Endometrium (tissue), 2 donors: ENCODE measurements at regions not wholly inside any gene's neighbourhood (a gene's known extent, or its start where the extent isn't known, plus 50 kb on each side); places are given as distances from the start of the nearest gene placed in this dataset.
"Not testable (repeated sequence)": the region's sequence is repeated elsewhere in the genome, so short reads cannot be mapped to it uniquely, and the experiment has no call there.

Source experiments
- FAIRE-seq: peaks from 2 replicates; lab custom pipeline; 2012; peaks lifted over from hg19 to GRCh38; lab: Jason Lieb, UNC
- donor health status: control.
- donor health status: control.

DNA sequence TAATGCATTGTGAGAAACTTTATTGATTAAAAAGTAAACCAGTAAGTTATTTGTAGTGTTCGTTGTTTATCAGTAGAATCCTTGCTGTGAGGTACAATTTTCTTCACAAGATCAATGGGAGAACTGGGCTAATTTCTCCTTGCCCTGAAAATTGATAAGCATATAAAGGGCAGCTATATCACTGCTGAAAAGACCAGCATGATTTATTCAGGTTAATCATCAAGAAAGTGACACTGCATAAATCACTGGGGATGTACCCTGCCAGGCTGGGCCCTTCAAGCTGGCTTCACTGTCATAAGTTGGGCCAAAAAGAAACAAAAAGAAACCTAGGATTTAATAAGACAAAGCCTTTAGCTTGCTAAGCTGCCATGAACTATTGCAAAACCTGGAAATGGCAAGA, 746.7 kb downstream of the STPG2 start:
- no peak for FAIRE-seq

DNA sequence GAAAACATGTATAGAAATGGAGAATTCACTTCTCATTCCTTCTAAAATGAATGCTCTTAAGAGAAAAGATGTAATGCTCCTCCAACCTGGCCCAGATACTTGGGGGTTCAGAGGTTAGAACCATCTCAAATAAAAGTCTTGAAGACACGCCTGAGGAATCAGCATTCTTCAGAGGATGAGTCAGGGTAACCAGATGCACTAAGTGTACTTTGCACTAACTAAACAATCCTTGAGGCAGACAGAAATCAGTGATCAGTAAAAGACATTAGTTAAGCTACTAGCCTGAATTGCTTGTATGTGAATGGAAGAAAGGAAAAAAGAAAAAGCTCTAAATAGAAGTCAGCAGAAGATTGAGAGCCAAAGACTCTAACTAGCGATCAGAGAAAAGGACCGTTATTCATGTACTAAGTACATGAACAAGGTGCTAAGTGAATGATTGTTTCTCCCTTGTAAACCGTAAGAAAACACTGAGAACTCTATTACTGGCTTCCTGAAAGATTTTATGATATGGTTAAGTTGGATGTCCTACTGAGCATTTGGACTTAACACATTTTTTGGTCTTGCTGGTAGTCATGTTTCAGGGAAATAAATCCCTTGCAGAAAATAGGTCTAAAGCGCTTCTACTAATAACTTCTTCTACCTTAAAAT, 738.3 kb downstream of the STPG2 start:
- no peak for FAIRE-seq

DNA sequence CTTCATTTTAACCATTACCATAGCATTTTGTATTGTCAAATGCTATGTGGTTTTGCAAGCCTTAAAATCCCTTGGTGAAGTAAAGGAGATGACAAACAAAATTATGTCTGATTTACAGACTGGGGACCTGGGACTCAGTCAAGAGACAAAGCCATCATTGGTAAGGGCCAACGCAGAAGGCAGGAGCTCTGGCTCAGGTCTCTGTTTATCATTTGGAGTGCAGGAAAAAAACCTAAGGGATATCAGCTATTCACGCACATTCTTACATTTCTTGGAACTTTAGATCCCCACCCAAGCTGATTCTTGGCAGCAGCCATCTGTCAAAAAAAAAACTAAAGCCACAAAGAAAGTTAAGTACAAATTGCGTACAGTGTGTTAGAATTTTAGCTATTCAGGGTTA, 731.9 kb downstream of the STPG2 start:
- no peak for FAIRE-seq

DNA sequence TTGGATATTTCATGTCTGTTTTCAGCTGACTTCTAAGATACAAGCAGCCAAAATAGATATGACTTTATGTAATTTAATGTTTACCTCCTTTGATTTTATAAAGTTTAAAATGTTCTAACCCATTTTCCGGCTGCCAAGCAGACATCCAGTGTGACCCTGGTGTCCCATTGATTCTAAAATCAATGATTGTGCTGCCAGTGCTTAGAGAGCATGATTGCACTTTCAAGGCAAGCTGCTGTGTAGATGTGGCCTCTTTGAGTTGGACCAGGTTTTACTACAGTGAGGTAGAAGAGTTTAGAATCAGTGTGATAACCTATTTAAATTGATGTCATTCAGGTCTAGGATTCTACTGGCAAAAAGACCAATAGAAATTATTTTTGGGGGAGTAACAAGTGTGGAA, 730.9 kb downstream of the STPG2 start:
- FAIRE-seq = no peak

DNA sequence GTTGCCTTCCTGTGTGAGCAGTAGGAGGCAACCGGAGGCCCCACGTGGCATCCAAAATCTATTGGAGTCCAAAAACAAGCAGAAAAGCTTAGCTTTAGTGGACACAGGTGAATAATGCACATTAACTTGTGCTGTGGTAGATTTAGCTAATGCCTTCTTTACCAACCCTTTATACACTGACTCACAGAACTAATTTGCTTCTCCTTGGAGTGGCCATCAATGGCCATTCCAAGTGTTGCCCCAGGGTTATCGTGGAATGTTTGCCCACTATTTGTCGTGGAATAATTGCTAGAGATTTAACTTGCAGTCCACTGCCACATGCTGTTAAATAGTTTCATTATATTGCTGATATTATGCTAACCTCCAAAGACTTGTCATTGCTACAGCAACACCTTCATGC, 729.1 kb downstream of the STPG2 start:
- FAIRE-seq = no peak

DNA sequence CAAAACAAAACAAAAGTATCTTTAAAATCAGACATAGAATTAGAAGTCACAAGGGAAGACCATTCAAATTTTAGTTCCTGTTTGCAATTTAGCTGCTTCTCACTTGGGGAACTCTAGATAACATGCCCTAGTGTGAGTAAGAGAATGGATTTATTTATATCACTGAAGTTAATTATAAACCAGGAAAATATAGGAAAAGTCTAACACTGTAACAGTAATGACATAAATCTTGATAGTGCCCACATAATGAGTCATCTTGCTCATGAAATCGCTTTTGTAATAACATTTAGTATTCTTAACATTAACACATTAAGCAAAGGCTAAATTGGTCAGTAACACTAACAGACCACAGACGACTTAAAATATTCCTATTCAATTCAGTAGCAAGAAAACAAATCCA, 710.7 kb downstream of the STPG2 start:
- FAIRE-seq = no peak

DNA sequence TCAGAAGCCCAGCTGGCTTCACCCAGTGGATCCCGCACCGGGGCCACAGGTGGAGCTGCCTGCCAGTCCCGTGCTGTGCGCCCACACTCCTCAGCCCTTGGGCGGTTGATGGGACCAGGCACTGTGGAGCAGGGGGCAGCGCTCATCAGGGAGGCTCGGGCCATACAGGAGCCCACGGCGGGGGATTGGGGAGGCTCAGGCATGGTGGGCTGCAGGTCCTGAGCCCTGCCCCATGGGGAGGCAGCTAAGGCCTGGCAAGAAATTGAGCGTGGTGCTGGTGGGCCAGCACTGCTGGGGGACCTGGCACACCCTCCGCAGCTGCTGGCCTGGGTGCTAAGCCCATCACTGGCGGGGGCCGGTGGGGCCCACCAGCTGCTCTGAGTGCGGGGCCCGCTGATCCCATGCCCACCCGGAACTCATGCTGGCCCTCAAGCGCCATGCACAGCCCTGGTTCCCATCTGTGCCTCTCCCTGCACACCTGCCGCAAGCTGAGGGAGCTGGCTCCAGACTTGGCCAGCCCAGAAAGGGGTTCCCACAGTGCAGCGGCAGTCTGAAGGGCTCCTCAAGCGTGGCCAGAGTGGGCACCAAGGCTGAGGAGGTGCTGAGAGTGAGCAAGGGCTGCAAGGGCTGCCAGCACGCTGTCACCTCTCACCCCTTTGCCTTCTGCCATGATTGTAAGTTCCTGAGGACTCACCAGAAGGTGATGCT, 705.1 kb downstream of the STPG2 start:
- FAIRE-seq = not testable (repeated sequence)

DNA sequence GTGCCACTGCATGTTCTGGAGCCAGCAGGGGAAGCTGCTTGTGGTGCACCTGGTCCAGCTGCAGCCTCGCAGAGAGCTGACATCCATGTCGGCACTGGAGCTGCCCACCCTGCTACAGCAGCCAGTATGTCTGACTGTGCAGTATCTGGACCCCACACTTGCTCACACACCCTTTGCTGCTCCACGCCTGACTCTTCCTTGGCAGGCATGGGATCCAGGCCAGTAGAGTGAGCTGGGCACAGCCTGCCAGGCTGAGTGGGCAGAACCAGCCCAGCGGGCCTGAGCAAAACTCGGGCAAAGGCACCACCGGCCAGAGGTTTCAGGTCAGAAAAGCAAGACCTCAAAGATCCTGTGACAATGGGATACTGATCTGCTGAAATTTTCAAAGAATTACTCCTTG, 690.1 kb downstream of the STPG2 start:
- no peak for FAIRE-seq

DNA sequence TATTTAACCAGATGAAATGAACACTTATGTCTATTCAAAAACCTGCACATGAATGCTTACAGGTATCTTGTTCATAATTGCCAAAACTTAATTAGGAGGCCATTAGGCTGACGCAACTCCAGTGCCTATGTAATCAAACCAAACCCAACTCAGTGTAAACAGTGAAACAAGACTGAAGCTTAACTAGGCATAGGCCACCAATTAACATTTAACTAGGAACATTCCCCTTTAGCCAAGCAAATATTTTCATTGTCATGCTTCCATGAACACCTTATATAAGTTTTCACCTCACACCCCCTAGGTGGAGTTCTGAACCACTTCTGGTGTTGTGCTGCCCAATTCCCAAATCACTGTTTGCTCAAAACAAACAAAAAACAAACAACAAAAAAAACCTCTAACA, 686.0 kb downstream of the STPG2 start:
- FAIRE-seq = no peak

DNA sequence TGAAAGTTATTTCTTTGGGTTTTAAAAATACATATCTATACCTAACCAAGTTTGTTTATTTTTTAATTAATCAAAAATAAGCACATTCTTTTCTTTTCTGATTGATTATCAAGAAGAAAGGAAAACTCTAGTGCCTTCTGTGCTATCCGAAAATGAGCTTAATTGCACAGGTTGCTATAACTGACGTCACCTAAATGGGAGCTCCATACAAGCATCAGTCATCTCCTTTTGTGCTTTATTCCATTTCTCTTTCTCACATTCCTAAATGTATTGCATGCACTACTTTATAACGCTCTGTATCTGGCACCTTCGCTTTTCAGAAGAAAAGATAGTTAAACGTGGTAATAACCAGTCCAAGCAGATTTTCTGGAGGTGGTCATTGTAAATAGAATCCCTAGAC, 675.0 kb downstream of the STPG2 start:
- FAIRE-seq = no peak

DNA sequence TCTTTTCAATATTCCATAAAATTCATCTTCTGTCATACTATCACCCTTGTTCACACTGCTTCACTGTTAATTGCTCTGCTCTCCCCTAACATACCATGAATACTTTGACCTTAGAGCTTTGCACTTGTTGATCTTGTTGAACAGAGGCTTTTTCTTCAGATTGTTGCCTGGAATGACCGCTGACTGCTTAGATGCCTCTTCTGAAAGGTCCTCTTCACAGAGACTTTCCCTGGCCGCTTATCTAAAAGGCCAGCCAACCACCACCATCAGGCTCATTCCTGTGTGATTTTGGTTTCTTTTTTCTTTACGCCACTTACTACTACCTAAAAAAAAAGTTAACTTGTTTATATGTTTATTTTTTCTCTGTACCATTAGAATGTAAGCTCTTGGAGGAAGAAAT, 667.7 kb downstream of the STPG2 start:
- FAIRE-seq = no peak

DNA sequence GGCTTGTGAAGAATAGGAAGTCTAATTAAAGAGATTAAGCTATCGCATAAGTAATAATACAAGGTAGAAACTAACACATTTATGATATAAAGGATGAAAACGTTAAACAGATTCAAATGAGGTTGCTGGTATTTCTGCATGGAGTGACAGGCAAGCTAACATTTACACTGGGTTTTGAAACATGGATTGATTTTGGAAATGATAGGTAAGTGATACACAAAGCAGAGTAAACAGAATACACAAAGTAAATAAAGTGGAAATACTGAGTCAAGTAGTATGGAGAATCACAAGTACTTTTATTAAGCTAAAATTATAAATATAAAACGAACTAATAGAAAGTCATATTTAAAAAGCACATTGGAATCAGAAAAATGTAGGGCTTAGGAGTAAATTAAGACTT, 665.3 kb downstream of the STPG2 start:
- no peak for FAIRE-seq

DNA sequence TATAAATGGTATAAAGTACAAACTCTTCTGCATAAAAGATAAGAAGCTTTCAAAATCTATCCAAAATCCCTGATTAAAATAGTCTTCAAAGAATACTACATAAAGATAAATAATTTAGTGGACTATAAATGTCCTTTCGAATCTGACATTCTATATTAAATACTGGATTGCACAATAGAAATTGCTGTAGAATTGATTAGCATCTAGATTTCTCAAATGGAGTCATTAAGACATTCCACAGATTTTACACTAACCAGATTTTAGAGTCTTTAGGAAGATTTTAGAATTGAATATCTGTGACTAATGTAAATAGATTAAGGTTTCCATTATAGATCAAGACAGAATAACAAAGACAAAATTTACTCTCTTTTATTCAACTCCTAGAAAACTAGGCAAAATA, 663.9 kb downstream of the STPG2 start:
- no peak for FAIRE-seq

DNA sequence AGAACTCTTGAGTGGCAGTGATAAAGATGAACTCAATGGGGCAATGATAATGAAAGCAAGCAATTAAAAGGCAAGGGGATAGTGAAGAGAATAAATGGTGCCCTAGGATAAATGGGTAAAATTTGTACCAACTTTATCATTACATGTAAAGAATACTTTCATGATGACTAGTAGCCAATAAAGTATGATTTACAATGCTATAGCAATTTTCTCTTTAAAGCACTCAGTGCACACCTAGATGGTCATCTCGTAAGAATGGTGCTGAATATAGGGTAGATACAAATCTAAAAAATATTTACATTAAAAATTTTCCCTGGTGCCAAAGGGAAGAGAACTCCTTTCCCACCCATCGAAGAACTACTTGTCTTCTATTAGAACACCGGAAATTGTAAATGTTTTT, 651.4 kb downstream of the STPG2 start:
- FAIRE-seq = no peak

DNA sequence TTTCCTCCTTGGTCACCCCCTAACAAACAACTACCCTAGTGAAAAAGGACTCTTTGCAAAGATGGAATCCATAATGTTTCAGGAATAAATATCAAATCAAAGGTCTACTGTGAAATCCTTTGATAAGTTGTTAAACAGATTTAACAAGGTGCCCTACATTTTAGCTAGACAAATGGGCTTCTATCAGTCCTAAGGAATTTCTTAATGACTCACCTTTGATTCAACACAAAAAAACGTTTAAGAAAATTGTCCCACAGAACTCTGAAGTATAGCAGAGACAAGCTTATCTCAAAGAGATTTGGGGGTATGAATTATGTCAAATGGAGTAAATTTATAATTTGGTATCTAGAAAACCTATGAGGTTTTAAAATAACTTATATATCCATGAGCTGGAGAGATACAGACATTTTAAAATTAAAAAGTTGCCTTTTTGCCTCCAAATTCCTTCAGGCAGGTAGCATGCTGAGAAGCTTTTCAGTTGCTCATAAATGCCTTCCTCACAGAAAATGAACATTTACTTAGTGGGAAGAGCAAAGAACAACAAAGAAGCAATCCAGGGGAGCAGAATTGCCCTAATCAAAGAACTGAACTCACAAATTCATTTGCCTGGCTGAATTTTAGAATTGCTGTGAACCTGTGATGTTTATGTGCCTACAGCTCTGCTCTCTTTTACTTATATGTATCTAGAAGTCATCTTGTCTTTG, 649.3 kb downstream of the STPG2 start:
- FAIRE-seq = no peak

DNA sequence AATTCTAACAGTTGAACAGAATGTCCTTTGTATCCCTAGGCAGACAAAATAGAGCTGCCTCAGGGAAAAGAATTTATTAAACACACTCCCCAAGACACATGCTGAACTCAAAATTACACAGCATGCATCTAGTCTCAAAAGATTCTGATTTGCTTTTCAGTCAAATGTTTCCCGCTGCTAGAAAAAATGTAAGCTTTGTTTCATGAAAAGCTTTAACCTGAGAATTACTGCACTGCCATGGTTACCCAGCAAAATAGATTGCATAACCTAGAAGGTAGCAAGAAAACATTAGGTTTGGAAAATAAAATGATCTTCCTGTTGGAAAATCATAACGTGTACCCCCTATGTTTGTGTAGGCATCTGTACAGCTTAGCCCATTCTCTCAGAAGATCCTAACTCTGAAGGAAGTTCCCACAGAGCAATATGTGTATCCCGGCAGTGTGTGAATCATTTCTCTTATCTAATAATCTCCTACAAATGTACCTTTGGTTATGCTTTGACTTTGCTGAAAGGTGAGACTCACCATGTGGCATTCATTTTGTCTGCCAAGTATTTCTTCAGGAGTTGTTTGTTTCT, 646.9 kb downstream of the STPG2 start:
- no peak for FAIRE-seq

DNA sequence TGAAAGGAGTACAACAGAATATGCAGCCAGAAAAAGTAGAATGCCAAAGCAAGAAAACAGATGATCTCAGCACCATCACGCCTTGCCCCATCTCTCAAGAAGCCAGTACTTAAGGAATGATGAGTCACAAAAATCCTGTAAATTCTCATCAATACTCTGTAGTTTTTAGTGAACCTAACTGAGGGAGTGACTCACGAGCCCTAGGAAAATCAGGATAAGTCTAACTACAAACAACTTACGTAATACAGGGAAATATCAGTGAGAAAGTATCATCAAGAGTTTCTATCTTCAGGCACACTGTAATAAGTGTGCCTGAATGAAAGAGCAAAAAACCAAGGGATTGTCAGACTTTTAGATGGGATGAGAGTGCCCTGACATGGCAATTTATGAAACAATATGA, 644.4 kb downstream of the STPG2 start:
- no peak for FAIRE-seq

DNA sequence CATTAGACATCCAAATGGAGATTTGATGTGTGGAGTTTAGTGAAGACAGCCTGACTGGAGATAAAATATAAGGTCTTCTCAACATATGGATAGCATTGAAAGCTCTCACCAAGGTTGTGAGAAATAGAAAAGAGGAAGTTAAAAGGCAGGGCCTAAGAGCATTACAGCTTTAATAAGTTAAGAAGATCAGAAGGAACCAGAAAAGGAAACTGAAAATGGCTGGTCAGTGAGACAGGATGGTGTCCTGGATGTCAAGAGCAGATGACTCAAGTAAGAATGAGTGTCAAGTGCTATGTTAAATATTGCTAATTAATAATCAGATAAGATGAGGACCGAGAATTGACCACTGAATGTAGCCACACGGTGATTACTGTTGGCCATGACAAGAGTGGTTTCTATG, 642.9 kb downstream of the STPG2 start:
- FAIRE-seq = no peak

DNA sequence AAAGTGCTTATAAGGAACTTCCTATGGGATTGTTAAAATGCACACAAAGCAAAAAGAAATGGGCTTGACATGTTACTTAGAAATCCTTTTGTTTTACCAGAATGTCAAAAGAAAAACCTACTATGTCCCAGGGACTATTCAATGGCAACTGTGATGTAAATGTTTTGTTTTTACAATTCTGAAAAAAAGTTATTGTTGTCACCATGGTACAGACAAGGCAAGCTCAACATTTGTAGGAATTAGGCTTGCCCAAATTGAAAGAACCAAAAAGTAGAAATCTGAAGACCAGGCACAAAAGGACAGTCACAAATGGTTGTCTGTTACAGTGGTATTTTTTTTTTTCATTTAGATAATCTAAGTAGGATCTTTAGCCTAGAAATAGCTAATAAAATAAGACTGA, 638.6 kb downstream of the STPG2 start:
- no peak for FAIRE-seq

DNA sequence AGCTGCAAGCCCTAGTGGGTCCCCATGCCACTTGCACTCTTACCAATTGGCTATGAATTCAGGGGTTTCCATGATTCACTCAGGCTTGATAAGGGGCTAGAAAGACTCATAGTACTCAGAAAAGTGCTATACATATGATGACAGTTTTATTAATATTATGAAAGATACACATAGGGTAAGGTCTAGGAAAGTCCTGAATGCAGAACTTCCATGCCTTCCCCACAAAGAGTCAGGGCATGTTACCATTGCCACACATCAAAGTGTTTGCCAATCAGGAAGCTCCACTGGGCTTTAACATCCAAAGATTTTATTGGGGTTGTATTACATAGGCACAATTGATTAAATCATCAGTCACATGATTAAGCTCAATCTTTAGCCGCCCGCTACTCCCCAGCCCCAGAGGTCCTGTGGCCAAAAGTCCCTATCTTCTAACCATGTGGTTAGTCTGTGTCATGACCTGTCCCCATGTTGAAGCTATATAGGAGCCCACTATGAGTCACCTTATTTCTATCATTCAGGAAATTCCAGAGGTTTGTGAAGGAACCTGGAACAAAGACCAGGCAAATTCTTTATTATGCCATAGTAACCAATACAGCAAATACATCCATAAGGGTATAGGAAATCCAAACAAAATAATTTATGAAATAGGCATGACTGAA, 635.6 kb downstream of the STPG2 start:
- no peak for FAIRE-seq
